GM12872 (cell line): ENCODE measurements at regions not wholly inside any gene's neighbourhood (a gene's known extent, or its start where the extent isn't known, plus 50 kb on each side); places are given as distances from the start of the nearest gene placed in this dataset.

Experiments used
- TF ChIP-seq, protein P1 (sequence below): IDR thresholded peaks from 3 replicates; pipeline ENCODE4 v1.5.1; 2011; ENCODE audit warnings: low read depth, mild to moderate bottlenecking, low read length, moderate library complexity; ENCODE audit not compliant: insufficient read depth

DNA sequence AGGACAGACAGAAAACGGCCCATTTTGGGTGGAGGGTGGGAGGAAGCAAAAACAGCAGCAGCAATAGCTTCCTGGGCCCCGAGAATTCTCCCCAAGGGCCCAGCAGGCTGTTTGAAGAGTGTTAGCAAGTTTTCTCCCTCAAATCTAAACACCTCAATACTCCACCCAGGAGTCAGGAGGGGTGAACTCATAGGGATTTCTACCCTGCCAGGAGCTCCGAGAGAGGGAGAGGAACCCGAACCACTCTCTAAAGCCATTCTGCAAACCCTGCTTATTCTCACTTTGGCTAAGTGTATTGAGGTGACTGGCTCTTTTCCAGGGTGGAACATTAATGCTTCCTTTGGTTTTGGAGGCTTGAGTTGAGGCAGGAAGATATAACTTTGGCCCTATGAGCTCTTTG is 55.6 kb upstream of the PPM1J start:
- TF ChIP-seq, protein P1, sequence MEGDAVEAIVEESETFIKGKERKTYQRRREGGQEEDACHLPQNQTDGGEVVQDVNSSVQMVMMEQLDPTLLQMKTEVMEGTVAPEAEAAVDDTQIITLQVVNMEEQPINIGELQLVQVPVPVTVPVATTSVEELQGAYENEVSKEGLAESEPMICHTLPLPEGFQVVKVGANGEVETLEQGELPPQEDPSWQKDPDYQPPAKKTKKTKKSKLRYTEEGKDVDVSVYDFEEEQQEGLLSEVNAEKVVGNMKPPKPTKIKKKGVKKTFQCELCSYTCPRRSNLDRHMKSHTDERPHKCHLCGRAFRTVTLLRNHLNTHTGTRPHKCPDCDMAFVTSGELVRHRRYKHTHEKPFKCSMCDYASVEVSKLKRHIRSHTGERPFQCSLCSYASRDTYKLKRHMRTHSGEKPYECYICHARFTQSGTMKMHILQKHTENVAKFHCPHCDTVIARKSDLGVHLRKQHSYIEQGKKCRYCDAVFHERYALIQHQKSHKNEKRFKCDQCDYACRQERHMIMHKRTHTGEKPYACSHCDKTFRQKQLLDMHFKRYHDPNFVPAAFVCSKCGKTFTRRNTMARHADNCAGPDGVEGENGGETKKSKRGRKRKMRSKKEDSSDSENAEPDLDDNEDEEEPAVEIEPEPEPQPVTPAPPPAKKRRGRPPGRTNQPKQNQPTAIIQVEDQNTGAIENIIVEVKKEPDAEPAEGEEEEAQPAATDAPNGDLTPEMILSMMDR: no peak

DNA sequence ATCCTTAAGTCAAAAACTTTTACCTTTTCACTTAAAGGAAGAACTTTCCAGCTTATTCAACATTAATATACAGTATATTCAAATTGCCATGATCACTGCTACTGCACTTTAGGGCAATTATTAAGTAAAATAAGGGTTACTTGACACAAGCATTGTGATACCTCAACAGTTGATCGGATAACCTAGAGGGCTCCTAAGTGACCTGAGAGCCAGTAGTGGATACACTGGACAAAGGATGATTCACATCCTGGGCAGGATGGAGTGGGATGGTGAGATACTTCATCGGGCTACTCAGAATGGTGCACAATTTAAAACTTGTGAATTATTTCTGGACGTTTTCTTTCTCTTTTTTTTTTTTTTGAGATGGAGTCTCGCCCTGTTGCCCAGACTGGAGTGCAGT is 54.5 kb upstream of the PPM1J start:
- TF ChIP-seq, protein P1: no peak

DNA sequence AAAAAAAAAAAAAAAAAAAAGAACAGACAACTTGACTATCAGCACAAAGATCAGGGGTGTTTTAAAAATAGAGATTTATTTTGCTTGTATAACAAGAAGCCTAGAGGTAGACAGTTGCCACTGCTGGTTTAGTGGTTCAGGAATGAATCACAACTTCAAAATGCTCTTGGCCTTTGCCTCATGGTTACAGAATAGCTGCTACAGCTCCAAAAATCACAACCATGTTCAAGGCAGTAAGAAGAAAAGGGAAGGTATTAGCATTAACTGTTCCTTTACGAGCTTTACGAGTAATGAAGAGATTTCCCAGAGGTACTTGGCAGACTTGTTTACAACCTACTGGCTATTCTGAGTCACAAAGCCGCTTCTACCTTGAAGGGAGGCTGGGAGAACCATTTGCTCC is 52.5 kb upstream of the PPM1J start:
- TF ChIP-seq, protein P1: no peak
